Loucy (cell line): ENCODE measurements at regions not wholly inside any gene's neighbourhood (a gene's known extent, or its start where the extent isn't known, plus 50 kb on each side); places are given as distances from the start of the nearest gene placed in this dataset.

ENCODE experiments used
- H2AFZ ChIP-seq: fragments of 200-600 bp; sonication (generic); 2 replicates; pipeline ENCODE4 v1.6.0; 2016; ENCODE audit warnings: antibody characterized with exemption, mild to moderate bottlenecking, low read length, moderate library complexity
- H3F3A ChIP-seq: fragments of 200-600 bp; 2 replicates; pipeline ENCODE4 v1.6.0; 2016; ENCODE audit warnings: antibody characterized with exemption, low read depth, mild to moderate bottlenecking
- H3K27me3 ChIP-seq: fragments of 200-600 bp; sonication (generic); 2 replicates; pipeline ENCODE4 v1.6.1; 2014; ENCODE audit warnings: low read length, mild to moderate bottlenecking; ENCODE audit not compliant: insufficient read depth, poor library complexity, severe bottlenecking
- H3K36me3 ChIP-seq: fragments of 200-600 bp; sonication (generic); 2 replicates; pipeline ENCODE4 v1.6.1; 2016; ENCODE audit warnings: low read length; ENCODE audit not compliant: insufficient read depth
- H3K4me1 ChIP-seq: fragments of 200-600 bp; sonication (generic); 2 replicates; pipeline ENCODE4 v1.5.1; 2014; ENCODE audit warnings: low read length, mild to moderate bottlenecking; ENCODE audit not compliant: insufficient read depth, poor library complexity, severe bottlenecking
- H3K4me2 ChIP-seq: fragments of 200-600 bp; sonication (generic); 2 replicates; pipeline ENCODE4 v1.6.0; 2014; ENCODE audit warnings: antibody characterized with exemption, low read length, low read depth, mild to moderate bottlenecking; ENCODE audit not compliant: poor library complexity, severe bottlenecking
- H3K4me3 ChIP-seq: fragments of 200-600 bp; sonication (generic); 2 replicates; pipeline ENCODE4 v1.5.1; 2014; ENCODE audit warnings: low read length, mild to moderate bottlenecking, mixed read lengths; ENCODE audit not compliant: poor library complexity, severe bottlenecking
- H3K79me2 ChIP-seq: fragments of 200-600 bp; sonication (generic); 2 replicates; pipeline ENCODE4 v1.6.1; 2014; ENCODE audit warnings: low read length; ENCODE audit not compliant: insufficient read depth
- H3K9ac ChIP-seq: fragments of 200-600 bp; sonication (generic); 2 replicates; pipeline ENCODE4 v1.6.0; 2014; ENCODE audit warnings: mild to moderate bottlenecking, low read depth, low read length, moderate library complexity; ENCODE audit not compliant: poor library complexity, severe bottlenecking
- H3K9me2 ChIP-seq: fragments of 200-600 bp; sonication (generic); replicated peaks from 2 replicates; pipeline ENCODE4 v1.6.1; 2016; ENCODE audit warnings: low read depth, low read length, mixed read lengths
- H3K9me3 ChIP-seq: fragments of 200-600 bp; sonication (generic); 2 replicates; pipeline ENCODE4 v1.6.1; 2014; ENCODE audit warnings: mild to moderate bottlenecking, antibody characterized with exemption, low read length, low read depth; ENCODE audit not compliant: insufficient read depth
- H4K20me1 ChIP-seq: fragments of 200-600 bp; sonication (generic); 2 replicates; pipeline ENCODE4 v1.6.0; 2014; ENCODE audit warnings: antibody characterized with exemption, low read length, mild to moderate bottlenecking; ENCODE audit not compliant: insufficient read depth, poor library complexity, severe bottlenecking
- CTCF ChIP-seq: fragments of 200-600 bp; sonication (generic); conservative IDR thresholded peaks from 2 replicates; pipeline ENCODE4 v1.5.1; 2014; ENCODE audit warnings: mild to moderate bottlenecking, antibody characterized with exemption, low read length
- EZH2phosphoT487 ChIP-seq: fragments of 200-600 bp; IDR thresholded peaks from 2 replicates; pipeline ENCODE4 v1.6.1; 2018; ENCODE audit warnings: antibody characterized with exemption, mild to moderate bottlenecking, moderate library complexity, borderline replicate concordance

GRCh38 chr10:21195252-21195651 is 298.1 kb upstream of the NEBL start:
- no peak overlapping the region for H2AFZ ChIP-seq
- no peak overlapping the region for H3K9ac ChIP-seq
- no peak for TF ChIP-seq EZH2phosphoT487
- no peak for TF ChIP-seq CTCF
- no peaks in the 10 kb centered on the region for H4K20me1 ChIP-seq
- H3K27me3 ChIP-seq = no peaks in the 10 kb centered on the region
- H3K79me2 ChIP-seq = no peaks in the 10 kb centered on the region
- H3K9me2 ChIP-seq = no peaks in the 10 kb centered on the region
- H3K4me1 ChIP-seq = no peaks in the 10 kb centered on the region
- no peaks in the 10 kb centered on the region for H3K9me3 ChIP-seq
- H3K4me2 ChIP-seq = no peak overlapping the region
- H3F3A ChIP-seq = no peaks in the 10 kb centered on the region
- H3K4me3 ChIP-seq = no peak overlapping the region
- H3K36me3 ChIP-seq = no peaks in the 10 kb centered on the region

- H3K9ac ChIP-seq = no peak overlapping the region
- H3K4me2 ChIP-seq = no peak overlapping the region
- no peaks in the 10 kb centered on the region for H4K20me1 ChIP-seq
- H2AFZ ChIP-seq = no peak overlapping the region
- no peaks in the 10 kb centered on the region for H3F3A ChIP-seq
- no peaks in the 10 kb centered on the region for H3K36me3 ChIP-seq
- TF ChIP-seq CTCF (no peak), EZH2phosphoT487 (no peak)
- H3K4me1 ChIP-seq = no peaks in the 10 kb centered on the region
- no peaks in the 10 kb centered on the region for H3K9me3 ChIP-seq
- no peak overlapping the region for H3K4me3 ChIP-seq
- no peaks in the 10 kb centered on the region for H3K27me3 ChIP-seq
- no peaks in the 10 kb centered on the region for H3K9me2 ChIP-seq
- no peaks in the 10 kb centered on the region for H3K79me2 ChIP-seq
Measured at GRCh38 chr10:21194510-21194993, 297.4 kb upstream of the NEBL start.

- H3K4me3 ChIP-seq = no peak overlapping the region
- no peak overlapping the region for H3K4me2 ChIP-seq
- no peak overlapping the region for H2AFZ ChIP-seq
- no peaks in the 10 kb centered on the region for H3K27me3 ChIP-seq
- no peaks in the 10 kb centered on the region for H4K20me1 ChIP-seq
- H3K79me2 ChIP-seq = no peaks in the 10 kb centered on the region
- no peak overlapping the region for H3K9ac ChIP-seq
- H3K9me2 ChIP-seq = no peaks in the 10 kb centered on the region
- TF ChIP-seq CTCF = no peak
- no peak for TF ChIP-seq EZH2phosphoT487
- H3K9me3 ChIP-seq = no peaks in the 10 kb centered on the region; the same call in 1 of the 2 replicates
- H3K36me3 ChIP-seq = no peaks in the 10 kb centered on the region
- no peaks in the 10 kb centered on the region for H3F3A ChIP-seq
- H3K4me1 ChIP-seq = no peaks in the 10 kb centered on the region
Measured at GRCh38 chr10:21193196-21193595, 296.1 kb upstream of the NEBL start.
